ENCODE measurements at regions not wholly inside any gene's neighbourhood (a gene's known extent, or its start where the extent isn't known, plus 50 kb on each side); places are given as distances from the start of the nearest gene placed in this dataset.

GRCh38 chr7:152594801-152595200, 81.1 kb downstream of the XRCC2 start:
- no peak for TF ChIP-seq CTCF (IDR thresholded peaks at IDR 0.05)
- TF ChIP-seq POLR2A (IDR thresholded peaks at IDR 0.05), result no peak
